Lung (tissue), 11 donors: ENCODE measurements at regions not wholly inside any gene's neighbourhood (a gene's known extent, or its start where the extent isn't known, plus 50 kb on each side); places are given as distances from the start of the nearest gene placed in this dataset.
"Not testable (repeated sequence)": the region's sequence is repeated elsewhere in the genome, so short reads cannot be mapped to it uniquely, and the experiment has no call there.

Source experiments
- ATAC-seq: fragments of 200-7000 bp; cut with Tn5 transposase; one replicate; pipeline ENCODE4 v1.9.1; 2020; ENCODE audit warnings: moderate number of reproducible peaks; ENCODE audit not compliant: insufficient read depth, low FRiP score
- DNase-seq, 3 donors: peaks; one replicate each; pipeline ENCODE4 v3.0.0-alpha.2; 2013 to 2017
- H3K27ac ChIP-seq, 2 donors: one replicate each; pipeline ENCODE4 v1.5.1; 2013; ENCODE audit warnings: mild to moderate bottlenecking in 2 of 2, moderate library complexity in 2 of 2, control low read depth in 1 of 2, inconsistent platforms in 1 of 2, low read depth in 1 of 2, low read length in 1 of 2
- H3K27me3 ChIP-seq, 3 donors: one replicate each; pipeline ENCODE4 v1.5.1; 2013; ENCODE audit warnings: low read length in 2 of 3; ENCODE audit not compliant: control insufficient read depth in 3 of 3, insufficient read depth in 3 of 3
- H3K36me3 ChIP-seq, 4 donors: one replicate each; pipeline ENCODE4 v1.5.1; 2013; ENCODE audit warnings: low read length in 4 of 4, mild to moderate bottlenecking in 1 of 4, moderate library complexity in 1 of 4; ENCODE audit not compliant: control insufficient read depth in 4 of 4, insufficient read depth in 4 of 4
- H3K4me1 ChIP-seq, 5 donors: one replicate each; pipeline ENCODE4 v1.5.1; 2013; ENCODE audit warnings: low read length in 5 of 5, mild to moderate bottlenecking in 2 of 5, moderate library complexity in 1 of 5; ENCODE audit not compliant: control insufficient read depth in 5 of 5, insufficient read depth in 5 of 5
- H3K4me3 ChIP-seq: one replicate; pipeline ENCODE4 v1.5.1; 2013; ENCODE audit warnings: mild to moderate bottlenecking, control low read depth, moderate library complexity
- H3K9ac ChIP-seq, 2 donors: one replicate each; pipeline ENCODE4 v1.5.1; 2013; ENCODE audit warnings: low read length in 2 of 2, control low read depth in 1 of 2; ENCODE audit not compliant: insufficient read depth in 1 of 2
- H3K9me3 ChIP-seq, 4 donors: one replicate each; pipeline ENCODE4 v1.5.1; 2013; ENCODE audit warnings: low read length in 3 of 4, mild to moderate bottlenecking in 1 of 4, moderate library complexity in 1 of 4; ENCODE audit not compliant: control insufficient read depth in 4 of 4, insufficient read depth in 3 of 4
- WGBS, 2 donors: extraction: QIAGEN DNeasy Blood & Tissue Kit; methylation state at CpG; one replicate each; pipeline ENCODE4 v1.1.7; 2013; 5-methylcytosine and 5-hydroxymethylcytosine counted together
- TF ChIP-seq, protein P1 (sequence below): IDR thresholded peaks from 2 replicates; pipeline ENCODE4 v1.5.1; 2012; ENCODE audit warnings: mild to moderate bottlenecking; ENCODE audit errors: control extremely low read depth, extremely low read depth
- donor health status: control.
- donor health status: control.
- donor health status: Bipolar disorder and iron deficiency.
- donor health status: healthy.
- donor health status: DM: yes; HTN: yes; CAD: no.

DNA sequence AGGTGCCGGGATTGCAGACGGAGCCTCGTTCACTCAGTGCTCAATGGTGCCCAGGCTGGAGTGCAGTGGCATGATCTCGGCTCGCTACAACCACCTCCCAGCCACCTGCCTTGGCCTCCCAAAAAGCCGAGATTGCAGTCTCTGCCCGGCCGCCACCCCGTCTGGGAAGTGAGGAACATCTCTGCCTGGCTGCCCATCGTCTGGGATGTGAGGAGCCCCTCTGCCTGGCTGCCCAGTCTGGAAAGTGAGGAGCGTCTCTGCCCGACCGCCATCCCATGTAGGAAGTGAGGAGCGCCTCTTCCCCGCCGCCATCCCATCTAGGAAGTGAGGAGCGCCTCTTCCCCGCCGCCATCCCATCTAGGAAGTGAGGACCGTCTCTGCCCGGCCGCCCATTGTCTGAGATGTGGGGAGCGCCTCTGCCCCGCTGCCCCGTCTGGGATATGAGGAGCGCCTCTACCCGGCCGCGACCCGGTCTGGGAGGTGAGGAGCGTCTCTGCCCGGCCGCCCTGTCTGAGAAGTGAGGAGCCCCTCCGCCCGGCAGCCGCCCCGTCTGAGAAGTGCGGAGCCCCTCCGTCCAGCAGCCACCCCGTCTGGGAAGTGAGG is 375.1 kb upstream of the FRG2C start:
- WGBS, 2 donors = 97 to 99% methylated on average over 28 to 37 of the region's 40 CpGs
- H3K4me3 ChIP-seq, H3K4me1 ChIP-seq, DNase-seq, H3K9ac ChIP-seq, H3K9me3 ChIP-seq, H3K27me3 ChIP-seq, ATAC-seq, H3K36me3 ChIP-seq, H3K27ac ChIP-seq: not testable (repeated sequence)

DNA sequence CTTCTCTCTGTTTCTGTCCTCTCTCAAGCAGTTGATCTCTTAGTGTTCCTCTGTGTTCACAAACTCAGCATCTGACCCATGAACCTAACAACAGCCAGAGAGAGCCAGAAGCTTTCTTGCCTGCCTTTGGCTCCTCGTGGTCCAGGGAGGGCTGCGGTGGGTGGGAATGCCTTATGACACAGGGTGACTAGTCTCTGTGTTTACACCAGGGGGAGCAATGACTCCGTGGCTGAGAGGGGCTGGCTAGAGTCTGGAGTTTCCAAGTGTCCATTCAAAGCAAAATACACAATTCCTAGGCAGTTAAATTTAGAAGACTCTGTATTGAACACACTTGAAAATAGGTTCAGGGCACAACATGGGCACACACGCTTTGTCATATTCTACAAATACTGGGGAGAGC is 370.0 kb upstream of the FRG2C start:
- no peak overlapping the region for H3K9ac ChIP-seq
- no peaks in the 10 kb centered on the region for H3K4me1 ChIP-seq
- 13 to 15% methylated on average over 4 of the region's 4 CpGs for WGBS, 2 donors
- H3K9me3 ChIP-seq = peaks cover 0 to 3% (median 0%) of the 10 kb centered on the region in 4 donors
- H3K36me3 ChIP-seq = no peaks in the 10 kb centered on the region
- no peaks in the 10 kb centered on the region for H3K27me3 ChIP-seq
- peak; percentile 55 to 71 (median 63) for DNase-seq
- no peak overlapping the region for H3K27ac ChIP-seq
- peak; percentile 87 for ATAC-seq
- no peak overlapping the region for H3K4me3 ChIP-seq
- TF ChIP-seq, protein P1, sequence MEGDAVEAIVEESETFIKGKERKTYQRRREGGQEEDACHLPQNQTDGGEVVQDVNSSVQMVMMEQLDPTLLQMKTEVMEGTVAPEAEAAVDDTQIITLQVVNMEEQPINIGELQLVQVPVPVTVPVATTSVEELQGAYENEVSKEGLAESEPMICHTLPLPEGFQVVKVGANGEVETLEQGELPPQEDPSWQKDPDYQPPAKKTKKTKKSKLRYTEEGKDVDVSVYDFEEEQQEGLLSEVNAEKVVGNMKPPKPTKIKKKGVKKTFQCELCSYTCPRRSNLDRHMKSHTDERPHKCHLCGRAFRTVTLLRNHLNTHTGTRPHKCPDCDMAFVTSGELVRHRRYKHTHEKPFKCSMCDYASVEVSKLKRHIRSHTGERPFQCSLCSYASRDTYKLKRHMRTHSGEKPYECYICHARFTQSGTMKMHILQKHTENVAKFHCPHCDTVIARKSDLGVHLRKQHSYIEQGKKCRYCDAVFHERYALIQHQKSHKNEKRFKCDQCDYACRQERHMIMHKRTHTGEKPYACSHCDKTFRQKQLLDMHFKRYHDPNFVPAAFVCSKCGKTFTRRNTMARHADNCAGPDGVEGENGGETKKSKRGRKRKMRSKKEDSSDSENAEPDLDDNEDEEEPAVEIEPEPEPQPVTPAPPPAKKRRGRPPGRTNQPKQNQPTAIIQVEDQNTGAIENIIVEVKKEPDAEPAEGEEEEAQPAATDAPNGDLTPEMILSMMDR = peak; percentile 45

DNA sequence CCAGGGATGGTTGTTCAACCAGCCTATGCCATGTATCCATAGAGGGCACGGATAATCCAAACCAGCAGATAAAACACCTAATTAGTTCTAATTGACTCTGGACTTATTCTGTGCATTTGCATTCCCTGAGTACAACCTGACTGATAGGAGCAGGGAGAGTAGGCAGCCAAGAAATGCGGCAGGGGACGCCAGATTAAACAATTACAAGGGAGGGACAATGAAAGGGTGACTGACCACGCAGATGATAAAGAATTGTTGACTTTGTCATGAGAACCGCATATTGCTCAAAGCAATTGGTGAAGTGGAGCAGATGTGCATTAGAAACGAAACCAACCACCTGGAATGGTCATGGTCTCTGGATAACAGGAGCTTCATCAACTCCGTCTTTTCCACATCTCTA is 369.1 kb upstream of the FRG2C start:
- H3K27me3 ChIP-seq = no peaks in the 10 kb centered on the region
- TF ChIP-seq, protein P1 = no peak
- no peaks in the 10 kb centered on the region for H3K4me1 ChIP-seq
- H3K27ac ChIP-seq = no peak overlapping the region
- peaks cover 0 to 3% (median 0%) of the 10 kb centered on the region in 4 donors for H3K9me3 ChIP-seq
- H3K36me3 ChIP-seq = no peaks in the 10 kb centered on the region
- 65 to 84% methylated on average over 7 of the region's 7 CpGs for whole genome bisulfite sequencing, 2 donors
- ATAC-seq = no peak
- H3K9ac ChIP-seq = no peak overlapping the region
- no peak for DNase-seq
- H3K4me3 ChIP-seq = no peak overlapping the region

DNA sequence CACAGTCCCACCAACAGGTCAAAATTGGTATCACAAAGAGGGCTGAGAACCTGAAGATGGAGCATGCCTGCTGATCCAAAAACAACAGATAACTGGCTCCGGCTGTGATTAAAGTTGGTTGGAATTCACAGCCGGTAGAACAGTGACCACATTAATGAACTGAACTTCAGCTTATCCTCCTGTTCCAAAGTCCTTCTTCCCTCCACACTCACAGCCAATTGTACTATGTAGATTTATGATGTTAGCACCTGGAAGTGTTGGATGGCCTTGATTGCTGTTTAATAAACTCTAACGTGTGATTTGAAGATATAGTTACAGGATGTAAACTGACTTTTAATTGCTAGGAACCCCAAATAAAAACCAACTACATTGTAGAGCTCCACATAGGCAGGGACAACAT is 367.3 kb upstream of the FRG2C start:
- ATAC-seq (no peak), DNase-seq (no peak)
- no peaks in the 10 kb centered on the region for H3K36me3 ChIP-seq
- H3K9ac ChIP-seq = no peak overlapping the region
- peaks cover 0 to 3% (median 0%) of the 10 kb centered on the region in 5 donors for H3K4me1 ChIP-seq
- no peak overlapping the region for H3K27ac ChIP-seq
- H3K9me3 ChIP-seq = peaks cover 0 to 3% (median 0%) of the 10 kb centered on the region in 4 donors
- TF ChIP-seq, protein P1 = no peak
- H3K4me3 ChIP-seq = no peak overlapping the region
- H3K27me3 ChIP-seq = no peaks in the 10 kb centered on the region
- 71 to 87% methylated on average over 3 of the region's 3 CpGs for WGBS, 2 donors
